SU-DHL-6 (cell line): ENCODE measurements at regions not wholly inside any gene's neighbourhood (a gene's known extent, or its start where the extent isn't known, plus 50 kb on each side); places are given as distances from the start of the nearest gene placed in this dataset.

Source experiments
- H2AFZ ChIP-seq: fragments of 200-600 bp; sonication (generic); 2 replicates; pipeline ENCODE4 v1.6.1; 2014; ENCODE audit warnings: low read depth, mild to moderate bottlenecking, moderate library complexity, mixed read lengths, antibody characterized with exemption, low read length; ENCODE audit not compliant: severe bottlenecking
- H3F3A ChIP-seq: fragments of 200-600 bp; shearing (Covaris generic); 2 replicates; pipeline ENCODE4 v1.6.0; 2016; ENCODE audit warnings: antibody characterized with exemption, mild to moderate bottlenecking; ENCODE audit not compliant: insufficient read depth
- H3K27ac ChIP-seq: fragments of 200-600 bp; sonication (generic); 2 replicates; pipeline ENCODE4 v1.5.1; 2016; ENCODE audit warnings: low read depth, mild to moderate bottlenecking, low read length, moderate library complexity, mixed read lengths
- H3K27me3 ChIP-seq: fragments of 200-600 bp; sonication (generic), shearing (Covaris generic); 2 replicates; pipeline ENCODE4 v1.6.0; 2014; ENCODE audit warnings: mild to moderate bottlenecking, low read length
- H3K36me3 ChIP-seq: fragments of 200-600 bp; sonication (generic); 2 replicates; pipeline ENCODE4 v1.6.1; 2014; ENCODE audit warnings: mild to moderate bottlenecking, low read length, mixed read lengths
- H3K4me2 ChIP-seq: fragments of 300-600, 200-600 bp; shearing (Covaris generic), sonication (generic); 2 replicates; pipeline ENCODE4 v1.6.0; 2014; ENCODE audit warnings: low read length, low read depth, mild to moderate bottlenecking; ENCODE audit not compliant: poor library complexity, severe bottlenecking
- H3K4me3 ChIP-seq: fragments of 200-600 bp; sonication (generic); 2 replicates; pipeline ENCODE4 v1.5.1; 2014; ENCODE audit warnings: antibody characterized with exemption, low read length, mild to moderate bottlenecking, mixed read lengths; ENCODE audit not compliant: insufficient read depth, poor library complexity, severe bottlenecking
- H3K79me2 ChIP-seq: fragments of 200-600 bp; sonication (generic); 2 replicates; pipeline ENCODE4 v1.6.1; 2014; ENCODE audit warnings: mild to moderate bottlenecking, low read length, moderate library complexity; ENCODE audit not compliant: insufficient read depth
- H3K9ac ChIP-seq: fragments of 200-600 bp; sonication (generic); 2 replicates; pipeline ENCODE4 v1.7.0; 2014; ENCODE audit warnings: mild to moderate bottlenecking, low read length
- H3K9me2 ChIP-seq: fragments of 200-600 bp; sonication (generic); replicated peaks from 2 replicates; pipeline ENCODE4 v1.6.1; 2014; ENCODE audit warnings: low read length; ENCODE audit not compliant: insufficient read depth
- H3K9me3 ChIP-seq: fragments of 200-600 bp; sonication (generic); 2 replicates; pipeline ENCODE4 v1.6.1; 2014; ENCODE audit warnings: low read length, mixed read lengths; ENCODE audit not compliant: insufficient read depth
- H4K20me1 ChIP-seq: fragments of 200-600 bp; sonication (generic); 2 replicates; pipeline ENCODE4 v1.6.1; 2014; ENCODE audit warnings: low read depth, mild to moderate bottlenecking, antibody characterized with exemption, low read length, moderate library complexity, mixed read lengths
- CTCF ChIP-seq: fragments of 200-600 bp; sonication (generic); IDR thresholded peaks from one replicate; pipeline ENCODE4 v1.5.1; 2017; ENCODE audit warnings: antibody characterized with exemption, mild to moderate bottlenecking, low read length, moderate library complexity; ENCODE audit not compliant: insufficient read depth, poor library complexity, severe bottlenecking
- EZH2phosphoT487 ChIP-seq: fragments of 200-600 bp; sonication (generic), shearing (Covaris generic); conservative IDR thresholded peaks from 2 replicates; pipeline ENCODE4 v1.6.1; 2018; ENCODE audit warnings: mild to moderate bottlenecking, antibody characterized with exemption, low read length, moderate library complexity, mixed read lengths

GRCh38 chr10:35995485-35995884, 353.4 kb upstream of the FZD8 start:
- Histone ChIP-seq H4K20me1 (no peaks in the 10 kb centered on the region), H3K9ac (no peak overlapping the region), H3K4me2 (no peak overlapping the region), H3K36me3 (no peaks in the 10 kb centered on the region), H2AFZ (no peak overlapping the region), H3K27me3 (no peaks in the 10 kb centered on the region), H3K9me3 (no peaks in the 10 kb centered on the region), H3F3A (no peaks in the 10 kb centered on the region), H3K27ac (no peak overlapping the region), H3K79me2 (no peaks in the 10 kb centered on the region), H3K4me3 (no peak overlapping the region), H3K9me2 (no peaks in the 10 kb centered on the region)
- TF ChIP-seq EZH2phosphoT487 (no peak), CTCF (no peak)

DNA sequence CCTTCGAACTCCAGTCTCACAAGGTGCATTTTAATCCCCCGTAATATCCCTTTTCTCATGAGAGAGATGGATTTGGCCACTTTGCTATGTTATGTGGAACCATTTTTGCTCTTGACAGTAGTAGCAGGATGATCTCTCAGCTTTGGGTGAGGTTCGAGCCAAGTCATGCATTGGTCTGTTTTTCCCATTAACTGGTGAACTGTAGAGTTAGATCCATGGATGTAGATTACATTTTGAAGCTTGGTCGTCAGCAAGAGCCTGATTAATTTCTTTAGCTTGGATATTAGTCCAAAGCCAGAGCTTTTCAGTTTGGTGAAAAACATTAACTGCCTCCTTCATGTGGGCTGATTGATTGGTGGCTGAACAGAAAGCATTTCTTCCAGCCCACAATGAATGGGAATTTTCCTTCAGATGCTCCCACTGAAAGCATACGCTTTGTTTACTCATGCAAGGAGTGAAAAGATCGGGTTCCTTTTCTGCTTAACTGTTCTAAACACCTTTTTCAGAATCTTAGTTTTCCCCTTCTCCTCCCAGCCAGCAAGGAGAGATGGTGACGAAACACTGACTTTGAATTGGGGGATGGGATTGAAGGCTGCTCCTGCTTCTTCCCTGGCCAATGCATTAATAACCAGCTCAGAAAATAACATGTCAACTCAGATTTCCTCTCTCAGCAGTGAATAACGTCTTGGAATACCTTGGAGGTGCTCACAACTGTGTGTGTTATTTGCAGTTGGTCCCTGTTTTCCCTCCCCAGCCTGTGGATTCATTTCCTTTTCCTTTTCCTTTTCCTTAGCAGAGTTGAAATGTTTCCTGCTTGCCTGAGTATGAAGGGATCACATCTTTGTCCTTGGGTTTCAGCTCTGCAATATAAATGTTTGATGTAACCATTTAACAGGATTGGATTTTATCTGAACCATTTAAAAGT, 351.8 kb upstream of the FZD8 start:
- TF ChIP-seq CTCF (no peak), EZH2phosphoT487 (no peak)
- Histone ChIP-seq H3K9me3 (no peaks in the 10 kb centered on the region), H2AFZ (no peak overlapping the region)

GRCh38 chr10:35992107-35992506, 350.0 kb upstream of the FZD8 start:
- H3K27me3 ChIP-seq = no peaks in the 10 kb centered on the region
- no peaks in the 10 kb centered on the region for H3F3A ChIP-seq
- H3K9me3 ChIP-seq = no peaks in the 10 kb centered on the region
- no peaks in the 10 kb centered on the region for H3K9me2 ChIP-seq
- no peak overlapping the region for H3K4me3 ChIP-seq
- H4K20me1 ChIP-seq = no peaks in the 10 kb centered on the region
- no peak overlapping the region for H2AFZ ChIP-seq
- no peaks in the 10 kb centered on the region for H3K36me3 ChIP-seq
- no peaks in the 10 kb centered on the region for H3K79me2 ChIP-seq
- no peak for TF ChIP-seq CTCF
- TF ChIP-seq EZH2phosphoT487 = no peak
- H3K9ac ChIP-seq = no peak overlapping the region
- H3K4me2 ChIP-seq = no peak overlapping the region
- H3K27ac ChIP-seq = no peak overlapping the region

More for the DNA sequence above, 351.8 kb upstream of the FZD8 start:
- no peaks in the 10 kb centered on the region for H3F3A ChIP-seq
- H3K36me3 ChIP-seq = no peaks in the 10 kb centered on the region
- H3K9me2 ChIP-seq = no peaks in the 10 kb centered on the region
- H4K20me1 ChIP-seq = no peaks in the 10 kb centered on the region
- no peaks in the 10 kb centered on the region for H3K27me3 ChIP-seq
- H3K4me3 ChIP-seq = no peak overlapping the region
- H3K79me2 ChIP-seq = no peaks in the 10 kb centered on the region
- H3K27ac ChIP-seq = no peak overlapping the region
- no peak overlapping the region for H3K9ac ChIP-seq
- H3K4me2 ChIP-seq = no peak overlapping the region
